Activated CD8-positive, alpha-beta T cell treated with anti-CD3 and anti-CD28 coated beads for 36 hours (primary cell): ENCODE measurements at regions not wholly inside any gene's neighbourhood (a gene's known extent, or its start where the extent isn't known, plus 50 kb on each side); places are given as distances from the start of the nearest gene placed in this dataset.

ENCODE experiments used
- ATAC-seq: fragments of 200-7000 bp; cut with Tn5 transposase; one replicate; pipeline ENCODE4 v1.10.0; 2021; ENCODE audit warnings: mild to moderate bottlenecking, moderate library complexity
- CTCF ChIA-PET: fragments of 350-600 bp; sonication (Branson Sonifier 250); formaldehyde crosslinking; loops from one replicate; lab custom pipeline; 2021; ENCODE audit warnings: antibody characterized with exemption; lab: Charles Lee
- POLR2A ChIA-PET: fragments of 350-600 bp; sonication (Branson Sonifier 250); formaldehyde crosslinking; loops from one replicate; lab custom pipeline; 2021; ENCODE audit warnings: antibody characterized with exemption; lab: Charles Lee
- DNase-seq: peaks from one replicate; pipeline ENCODE4 v3.0.0-alpha.2; 2020
- H3K27ac Mint-ChIP-seq: one replicate; pipeline ENCODE4 v1.8.0; 2021; ENCODE audit warnings: mild to moderate bottlenecking, mixed read lengths
- H3K27me3 Mint-ChIP-seq: one replicate; pipeline ENCODE4 v1.8.0; 2021; ENCODE audit warnings: mixed read lengths
- H3K36me3 Mint-ChIP-seq: one replicate; pipeline ENCODE4 v1.8.0; 2021; ENCODE audit warnings: low read depth, mixed read lengths
- H3K4me1 Mint-ChIP-seq: one replicate; pipeline ENCODE4 v1.8.0; 2021; ENCODE audit warnings: low read depth, mixed read lengths
- H3K4me3 Mint-ChIP-seq: one replicate; pipeline ENCODE4 v1.8.0; 2021; ENCODE audit warnings: mild to moderate bottlenecking, moderate library complexity, mixed read lengths
- H3K9me3 Mint-ChIP-seq: one replicate; pipeline ENCODE4 v1.8.0; 2021; ENCODE audit warnings: mixed read lengths
- CTCF ChIP-seq: fragments of 200-600 bp; IDR thresholded peaks from one replicate; pipeline ENCODE4 v1.8.0; 2022; ENCODE audit warnings: antibody characterized with exemption, mild to moderate bottlenecking
- intact Hi-C: fragments of 100-400 bp; cut with micrococcal nuclease; formaldehyde crosslinking; loops from one replicate; pipeline ENCODE4 v1.10.0; 2022

- TF ChIP-seq CTCF: no peak
- ATAC-seq (no peak), DNase-seq (no peak)
- POLR2A ChIA-PET: no interaction called here
- H3K4me3 Mint-ChIP-seq: no peak overlapping the region
- no peaks in the 10 kb centered on the region for H3K4me1 Mint-ChIP-seq
- CTCF ChIA-PET: no interaction called here
- no peaks in the 10 kb centered on the region for H3K36me3 Mint-ChIP-seq
- intact Hi-C loops: no loop called here
- no peaks in the 10 kb centered on the region for H3K27me3 Mint-ChIP-seq
- H3K27ac Mint-ChIP-seq: no peak overlapping the region
- H3K9me3 Mint-ChIP-seq: no peaks in the 10 kb centered on the region
These were observed 107.6 kb upstream of the RMP24 start for GRCh38 chr18:35864916-35865315.

- Mint-ChIP-seq H3K9me3 (peaks cover 6% of the 10 kb centered on the region), H3K4me3 (no peak overlapping the region), H3K4me1 (no peaks in the 10 kb centered on the region), H3K36me3 (no peaks in the 10 kb centered on the region), H3K27ac (no peak overlapping the region), H3K27me3 (peaks cover 9% of the 10 kb centered on the region)
- intact Hi-C loops: no loop called here
- TF ChIP-seq CTCF: no peak
- POLR2A ChIA-PET: no interaction called here
- ATAC-seq (no peak), DNase-seq (no peak)
- CTCF ChIA-PET: no interaction called here
These were observed 103.6 kb upstream of the RMP24 start for GRCh38 chr18:35868915-35869314.

GRCh38 chr18:35871337-35871736, 101.1 kb upstream of the RMP24 start:
- intact Hi-C loops: no loop called here
- H3K4me3 Mint-ChIP-seq: no peak overlapping the region
- H3K27me3 Mint-ChIP-seq: peaks cover 9% of the 10 kb centered on the region
- ChIA-PET CTCF (no interaction called here), POLR2A (no interaction called here)
- ATAC-seq (no peak), DNase-seq (no peak)
- peaks cover 6% of the 10 kb centered on the region for H3K9me3 Mint-ChIP-seq
- no peak overlapping the region for H3K27ac Mint-ChIP-seq
- no peaks in the 10 kb centered on the region for H3K4me1 Mint-ChIP-seq
- no peaks in the 10 kb centered on the region for H3K36me3 Mint-ChIP-seq
- no peak for TF ChIP-seq CTCF

- POLR2A ChIA-PET: no interaction called here
- Mint-ChIP-seq H3K36me3 (no peaks in the 10 kb centered on the region), H3K9me3 (peaks cover 6% of the 10 kb centered on the region), H3K27me3 (peaks cover 14% of the 10 kb centered on the region), H3K27ac (no peak overlapping the region), H3K4me3 (no peak overlapping the region), H3K4me1 (no peaks in the 10 kb centered on the region)
- no peak for TF ChIP-seq CTCF
- ATAC-seq (no peak), DNase-seq (no peak)
- CTCF ChIA-PET: no interaction called here
- intact Hi-C loops: no loop called here
These were observed 96.9 kb upstream of the RMP24 start for GRCh38 chr18:35875566-35875965.

- POLR2A ChIA-PET: no interaction called here
- no peaks in the 10 kb centered on the region for H3K4me1 Mint-ChIP-seq
- CTCF ChIA-PET: interaction anchor here (1.2 kb wide), 1 partner anchor 120 kb away, joined by 3 read pairs; no protein-coding TSS in a partner anchor
- H3K27me3 Mint-ChIP-seq: peaks cover 12% of the 10 kb centered on the region
- no peak overlapping the region for H3K4me3 Mint-ChIP-seq
- H3K36me3 Mint-ChIP-seq: no peaks in the 10 kb centered on the region
- intact Hi-C loops: no loop called here
- no peak for TF ChIP-seq CTCF
- no peak overlapping the region for H3K27ac Mint-ChIP-seq
- no peak for ATAC-seq
- H3K9me3 Mint-ChIP-seq: peaks cover 6% of the 10 kb centered on the region
- DNase-seq: no peak
These were observed 96.2 kb upstream of the RMP24 start for GRCh38 chr18:35876243-35876642.
